GM12892 (cell line): ENCODE measurements at regions not wholly inside any gene's neighbourhood (a gene's known extent, or its start where the extent isn't known, plus 50 kb on each side); places are given as distances from the start of the nearest gene placed in this dataset.

Experiments
- POLR2A ChIP-seq: IDR thresholded peaks from 2 replicates; pipeline ENCODE4 v1.6.1; 2011; ENCODE audit warnings: low read depth, low read length, control low read depth
- POLR2AphosphoS5 ChIP-seq: IDR thresholded peaks from 2 replicates; pipeline ENCODE4 v1.6.1; 2011; ENCODE audit warnings: low read depth, low read length, control low read depth
- TAF1 ChIP-seq: IDR thresholded peaks from 2 replicates; pipeline ENCODE4 v1.6.1; 2011; ENCODE audit warnings: low read depth, mild to moderate bottlenecking, control low read depth, low read length, borderline replicate concordance

GRCh38 chr2:53252115-53252514 lies 515.5 kb upstream of the CHAC2 start:
- TF ChIP-seq POLR2AphosphoS5, result no peak
- TF ChIP-seq TAF1, result no peak
- no peak for TF ChIP-seq POLR2A
